Transverse colon (tissue), 4 donors: ENCODE measurements at regions not wholly inside any gene's neighbourhood (a gene's known extent, or its start where the extent isn't known, plus 50 kb on each side); places are given as distances from the start of the nearest gene placed in this dataset.

Experiments
- DNase-seq: peaks from one replicate; pipeline ENCODE4 v3.0.0-alpha.2; 2019
- H3K27ac ChIP-seq, 4 donors: fragments of 200-600 bp; sonication (generic); 2 replicates each; pipeline ENCODE4 v1.5.1; 2016 to 2018; ENCODE audit warnings: inconsistent platforms in 4 of 4
- H3K27me3 ChIP-seq: fragments of 200-600 bp; sonication (generic); 2 replicates; pipeline ENCODE4 v1.5.1; 2017; ENCODE audit warnings: inconsistent platforms
- H3K36me3 ChIP-seq, 4 donors: fragments of 200-600 bp; sonication (generic); 2 replicates each; pipeline ENCODE4 v1.5.1; 2017 to 2019; ENCODE audit warnings: inconsistent platforms in 4 of 4
- H3K4me1 ChIP-seq, 4 donors: fragments of 200-600 bp; sonication (generic); 2 replicates each; pipeline ENCODE4 v1.5.1; 2017 to 2020; ENCODE audit warnings: inconsistent platforms in 4 of 4
- H3K4me3 ChIP-seq, 4 donors: fragments of 200-600 bp; sonication (generic); 1 replicate in 1 of 4; 2 replicates in 3 of 4; pipeline versions ENCODE4 v1.5.1 to v1.6.1; 2017 to 2019; ENCODE audit warnings: inconsistent platforms in 4 of 4
- H3K9me3 ChIP-seq, 2 donors: fragments of 200-600 bp; sonication (generic); 2 replicates each; pipeline ENCODE4 v1.5.1; 2017 to 2019; ENCODE audit warnings: inconsistent platforms in 2 of 2
- CTCF ChIP-seq, 5 experiments: fragments of 200-600 bp in 3 of 5; fragments of 450-650 bp in 2 of 5; sonication (generic) in 3 of 5; IDR thresholded peaks; 1 replicate in 2 of 5; 2 replicates in 3 of 5; pipeline ENCODE4 v1.5.1; 2016 to 2017; ENCODE audit warnings: antibody characterized with exemption in 5 of 5, inconsistent platforms in 3 of 5, mild to moderate bottlenecking in 2 of 5, moderate library complexity in 1 of 5
- EP300 ChIP-seq: sonication (generic); formaldehyde crosslinking; IDR thresholded peaks from one replicate; pipeline ENCODE4 v1.6.1; 2017; ENCODE audit warnings: antibody characterized with exemption, low read depth
- POLR2A ChIP-seq: fragments of 450-650 bp; IDR thresholded peaks from one replicate; pipeline ENCODE4 v1.6.1; 2016; ENCODE audit warnings: antibody characterized with exemption, mild to moderate bottlenecking, moderate library complexity
- POLR2AphosphoS5 ChIP-seq, 3 donors: sonication (generic); formaldehyde crosslinking; IDR thresholded peaks; one replicate each; pipeline ENCODE4 v1.6.1; 2016; ENCODE audit warnings: antibody characterized with exemption in 3 of 3
- WGBS, 2 donors: methylation state at CpG; one replicate each; pipeline ENCODE4 v1.1.5; 2018; ENCODE audit warnings: low coverage in 1 of 2; 5-methylcytosine and 5-hydroxymethylcytosine counted together
- in situ Hi-C, 4 donors: fragments of 200-750 bp; cut with MboI; loops; one replicate each; pipeline versions ENCODE4 v1.15.0 to v1.15.1; 2017; ENCODE audit warnings: low sequenced_read_pairs in 3 of 4, low pct_ligation_motif_present in 1 of 4, low pct_unique_long_range_greater_than_20kb in 1 of 4
- intact Hi-C: fragments of 100-400 bp; cut with DNase I; formaldehyde crosslinking; loops from one replicate; pipeline ENCODE4 v1.15.1; 2023; ENCODE audit warnings: low total_unique reads

GRCh38 chr12:89238593-89238992 lies 113.7 kb downstream of the DUSP6 start:
- TF ChIP-seq POLR2A: no peak
- no peak for TF ChIP-seq CTCF (IDR thresholded peaks at IDR 0.05)
- TF ChIP-seq EP300: no peak
- DNase-seq: no peak
- WGBS, 2 donors: 60 to 74% methylated on average over 1 to 2 of the region's 2 CpGs
- H3K36me3 ChIP-seq: no peaks in the 10 kb centered on the region
- intact Hi-C loops (no loop called here), in situ Hi-C loops (no loop called here)
- no peaks in the 10 kb centered on the region for H3K27me3 ChIP-seq
- no peaks in the 10 kb centered on the region for H3K9me3 ChIP-seq
- peaks cover 0 to 15% (median 0%) of the 10 kb centered on the region in 4 donors for H3K4me1 ChIP-seq
- H3K4me3 ChIP-seq: no peak overlapping the region
- no peak overlapping the region for H3K27ac ChIP-seq

GRCh38 chr12:89237763-89238162 lies 114.5 kb downstream of the DUSP6 start:
- no peak overlapping the region for H3K4me3 ChIP-seq
- no peak overlapping the region for H3K27ac ChIP-seq
- TF ChIP-seq POLR2A (no peak), EP300 (no peak), CTCF (IDR thresholded peaks at IDR 0.05) (no peak), POLR2AphosphoS5 (IDR thresholded peaks at IDR 0.05) (no peak)
- in situ Hi-C loops: no loop called here
- H3K9me3 ChIP-seq: no peaks in the 10 kb centered on the region
- 50 to 72% methylated on average over 1 of the region's 1 CpG for WGBS, 2 donors
- H3K27me3 ChIP-seq: no peaks in the 10 kb centered on the region
- peaks cover 0 to 15% (median 0%) of the 10 kb centered on the region in 4 donors for H3K4me1 ChIP-seq
- no peak for DNase-seq
- H3K36me3 ChIP-seq: no peaks in the 10 kb centered on the region
- intact Hi-C loops: no loop called here

- H3K4me1 ChIP-seq: peaks cover 0 to 16% (median 0%) of the 10 kb centered on the region in 4 donors
- H3K4me3 ChIP-seq: no peak overlapping the region
- H3K27me3 ChIP-seq: no peaks in the 10 kb centered on the region
- TF ChIP-seq POLR2A: no peak
- no peak for TF ChIP-seq POLR2AphosphoS5 (IDR thresholded peaks at IDR 0.05)
- TF ChIP-seq EP300: no peak
- TF ChIP-seq CTCF (IDR thresholded peaks at IDR 0.05): no peak
- H3K27ac ChIP-seq: no peak overlapping the region
- no peaks in the 10 kb centered on the region for H3K36me3 ChIP-seq
- in situ Hi-C loops (no loop called here), intact Hi-C loops (no loop called here)
- DNase-seq: no peak
- H3K9me3 ChIP-seq: no peaks in the 10 kb centered on the region
- 63 to 81% methylated on average over 1 to 3 of the region's 3 CpGs for WGBS, 2 donors
Measured at GRCh38 chr12:89236748-89237383, 115.4 kb downstream of the DUSP6 start.

GRCh38 chr12:89236237-89236636 lies 116.1 kb downstream of the DUSP6 start:
- in situ Hi-C loops: no loop called here
- H3K27me3 ChIP-seq: no peaks in the 10 kb centered on the region
- H3K4me1 ChIP-seq: peaks cover 0 to 19% (median 0%) of the 10 kb centered on the region in 4 donors
- no peaks in the 10 kb centered on the region for H3K36me3 ChIP-seq
- no peaks in the 10 kb centered on the region for H3K9me3 ChIP-seq
- no peak overlapping the region for H3K4me3 ChIP-seq
- intact Hi-C loops: no loop called here
- TF ChIP-seq EP300 (no peak), POLR2A (no peak), CTCF (IDR thresholded peaks at IDR 0.05) (no peak)
- WGBS, 2 donors: 63 to 64% methylated on average over 1 of the region's 1 CpG
- H3K27ac ChIP-seq: no peak overlapping the region
- DNase-seq: no peak
